ENCODE measurements at regions not wholly inside any gene's neighbourhood (a gene's known extent, or its start where the extent isn't known, plus 50 kb on each side); places are given as distances from the start of the nearest gene placed in this dataset.

DNA sequence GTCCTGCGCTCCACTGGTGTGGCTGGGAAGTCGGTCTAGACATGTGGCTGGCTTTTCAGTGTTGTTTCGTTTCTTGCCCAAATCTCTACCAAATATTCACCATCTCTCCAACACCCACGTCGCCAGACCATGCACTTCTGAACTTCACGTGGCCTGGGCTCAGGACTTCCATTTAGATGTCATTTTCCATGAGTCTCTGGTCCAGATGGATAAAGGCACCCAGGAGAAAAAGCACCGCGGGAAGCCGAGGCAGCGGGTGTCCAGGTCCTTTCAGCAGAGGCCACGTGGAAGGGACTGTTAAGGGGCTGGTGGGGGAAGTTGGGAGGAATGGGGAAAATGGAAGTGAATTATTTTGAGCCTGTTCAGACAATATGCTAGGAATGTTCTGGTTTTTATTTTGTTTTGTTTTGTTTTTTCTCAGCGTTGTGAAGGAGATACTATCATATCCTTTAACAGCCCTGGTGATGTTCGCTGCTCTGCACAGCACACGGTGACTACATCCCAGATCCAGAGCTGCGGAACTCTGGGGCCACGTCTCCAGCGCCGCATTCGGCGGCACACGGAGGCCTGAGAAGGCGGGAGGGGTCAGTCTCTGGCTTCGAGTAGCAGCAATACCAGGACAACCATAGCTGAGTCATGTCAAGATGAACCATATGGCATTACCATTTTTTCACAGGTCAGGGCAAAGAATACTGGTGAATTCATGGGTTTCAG, 230.3 kb downstream of the THBS2 start:
- TF ChIP-seq CTCF (conservative IDR thresholded peaks at IDR 0.05) (no peak), ZFX (IDR thresholded peaks at IDR 0.05) (no peak)
